ENCODE measurements at regions not wholly inside any gene's neighbourhood (a gene's known extent, or its start where the extent isn't known, plus 50 kb on each side); places are given as distances from the start of the nearest gene placed in this dataset.

DNA sequence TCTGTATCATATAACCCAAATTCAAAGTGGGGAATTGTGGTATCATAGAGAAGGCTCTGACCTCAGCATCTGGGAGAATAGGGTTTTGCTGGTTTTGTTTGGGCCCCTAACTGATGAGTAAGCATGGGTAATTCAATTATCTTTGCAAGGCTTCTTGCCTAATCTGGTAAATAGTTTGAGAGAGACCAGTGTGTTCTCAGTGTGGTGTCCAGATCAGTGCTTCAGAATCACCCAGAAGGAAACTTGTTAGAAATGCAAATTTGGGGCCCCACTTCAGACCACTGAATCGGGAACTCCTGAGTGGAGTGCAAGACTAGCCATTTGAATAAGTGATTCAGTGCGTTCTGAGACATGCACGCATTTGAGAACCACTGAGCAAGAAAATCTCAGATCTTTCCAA is 282.7 kb downstream of the EPHA4 start:
- TF ChIP-seq, protein P1, sequence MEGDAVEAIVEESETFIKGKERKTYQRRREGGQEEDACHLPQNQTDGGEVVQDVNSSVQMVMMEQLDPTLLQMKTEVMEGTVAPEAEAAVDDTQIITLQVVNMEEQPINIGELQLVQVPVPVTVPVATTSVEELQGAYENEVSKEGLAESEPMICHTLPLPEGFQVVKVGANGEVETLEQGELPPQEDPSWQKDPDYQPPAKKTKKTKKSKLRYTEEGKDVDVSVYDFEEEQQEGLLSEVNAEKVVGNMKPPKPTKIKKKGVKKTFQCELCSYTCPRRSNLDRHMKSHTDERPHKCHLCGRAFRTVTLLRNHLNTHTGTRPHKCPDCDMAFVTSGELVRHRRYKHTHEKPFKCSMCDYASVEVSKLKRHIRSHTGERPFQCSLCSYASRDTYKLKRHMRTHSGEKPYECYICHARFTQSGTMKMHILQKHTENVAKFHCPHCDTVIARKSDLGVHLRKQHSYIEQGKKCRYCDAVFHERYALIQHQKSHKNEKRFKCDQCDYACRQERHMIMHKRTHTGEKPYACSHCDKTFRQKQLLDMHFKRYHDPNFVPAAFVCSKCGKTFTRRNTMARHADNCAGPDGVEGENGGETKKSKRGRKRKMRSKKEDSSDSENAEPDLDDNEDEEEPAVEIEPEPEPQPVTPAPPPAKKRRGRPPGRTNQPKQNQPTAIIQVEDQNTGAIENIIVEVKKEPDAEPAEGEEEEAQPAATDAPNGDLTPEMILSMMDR (IDR thresholded peaks at IDR 0.05), result no peak
- TF ChIP-seq POLR2A (IDR thresholded peaks at IDR 0.05), result no peak
